Frontal cortex (tissue), 3 donors: ENCODE measurements at regions not wholly inside any gene's neighbourhood (a gene's known extent, or its start where the extent isn't known, plus 50 kb on each side); places are given as distances from the start of the nearest gene placed in this dataset.

Experiments used
- DNase-seq, 2 donors: peaks; one replicate each; pipeline ENCODE4 v3.0.0; 2012; ENCODE audit warnings: low spot score in 2 of 2
- FAIRE-seq: peaks from 2 replicates; lab custom pipeline; 2012; peaks lifted over from hg19 to GRCh38; lab: Jason Lieb, UNC
- donor health status: control.
- donor health status: control.
- donor health status: control.

GRCh38 chrX:13911586-13911985 lies 94.7 kb upstream of the GPM6B start:
- DNase-seq (no peak), FAIRE-seq (no peak)

GRCh38 chrX:13906093-13906492 lies 89.2 kb upstream of the GPM6B start:
- DNase-seq (peak in 1 of 2 donors; percentile 8), FAIRE-seq (peak; percentile 51)

GRCh38 chrX:13903405-13903804 lies 86.5 kb upstream of the GPM6B start:
- DNase-seq (no peak), FAIRE-seq (no peak)

DNA sequence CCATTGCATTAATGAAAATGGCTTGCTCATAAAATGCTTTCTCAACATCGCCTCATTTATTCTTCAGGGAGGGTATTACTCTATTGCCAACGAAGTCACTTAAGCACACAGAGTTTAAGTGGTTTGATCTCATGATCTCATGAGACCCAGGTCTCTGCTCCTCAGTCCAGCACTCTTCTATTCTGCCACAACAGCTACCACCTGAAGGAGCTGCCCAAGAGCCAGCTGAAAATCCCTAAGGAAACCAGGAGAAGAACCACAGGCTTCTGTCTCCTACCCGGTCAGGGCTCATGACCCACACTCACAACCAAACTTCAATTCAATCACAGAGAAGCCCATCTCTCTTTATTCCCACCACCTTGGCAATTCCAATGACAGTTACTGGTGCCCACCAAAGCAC lies 85.5 kb upstream of the GPM6B start:
- no peak for FAIRE-seq
- DNase-seq: no peak

GRCh38 chrX:13901354-13901753 lies 84.5 kb upstream of the GPM6B start:
- DNase-seq: no peak
- no peak for FAIRE-seq

- FAIRE-seq (no peak), DNase-seq (no peak)
Measured at GRCh38 chrX:13900351-13900750, 83.5 kb upstream of the GPM6B start.

- DNase-seq (no peak), FAIRE-seq (no peak)
Measured at GRCh38 chrX:13899607-13900006, 82.7 kb upstream of the GPM6B start.

- FAIRE-seq: no peak
- DNase-seq: no peak
Measured at GRCh38 chrX:13898603-13899002, 81.7 kb upstream of the GPM6B start.

DNA sequence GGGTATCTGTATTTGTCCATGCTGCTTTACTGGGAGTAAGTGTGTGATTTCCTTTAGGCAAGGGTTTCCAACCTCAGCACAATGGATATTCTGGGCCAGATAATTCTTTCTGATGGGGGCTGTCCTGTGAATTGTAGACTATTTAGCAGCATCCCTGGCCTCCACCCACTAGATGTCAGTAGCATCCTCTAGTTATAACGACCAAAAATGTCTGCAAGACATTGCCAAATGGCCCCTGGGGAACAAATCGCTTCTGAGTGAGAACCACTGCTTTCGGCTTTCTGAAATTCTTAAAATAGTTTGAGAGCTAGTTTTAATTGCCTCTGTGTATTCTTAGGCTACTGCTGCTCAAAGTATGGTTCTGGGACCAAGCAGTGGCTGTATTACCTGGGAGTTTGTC lies 81.2 kb upstream of the GPM6B start:
- DNase-seq (no peak), FAIRE-seq (no peak)

DNA sequence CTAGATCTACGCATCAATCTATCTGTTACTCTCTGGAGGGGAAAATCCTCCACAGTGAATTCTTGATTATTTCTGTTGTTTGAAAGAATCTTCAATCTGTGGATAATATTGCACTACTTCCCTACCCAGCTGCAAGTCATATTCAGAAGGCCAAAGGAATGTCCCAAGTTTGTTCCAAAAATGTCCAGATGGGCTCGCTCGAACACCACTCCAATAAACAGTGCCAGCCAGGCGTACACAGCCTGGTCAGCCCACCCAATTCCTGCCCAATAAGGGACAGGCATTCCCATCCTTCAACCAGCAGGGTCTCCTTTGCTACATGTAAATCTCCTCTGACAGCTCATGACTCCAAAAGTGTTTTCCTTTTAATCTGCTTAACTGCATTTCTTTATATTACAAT lies 80.7 kb upstream of the GPM6B start:
- no peak for DNase-seq
- FAIRE-seq: no peak

- DNase-seq: no peak
- no peak for FAIRE-seq
Measured at GRCh38 chrX:13894888-13895565, 78.1 kb upstream of the GPM6B start.

DNA sequence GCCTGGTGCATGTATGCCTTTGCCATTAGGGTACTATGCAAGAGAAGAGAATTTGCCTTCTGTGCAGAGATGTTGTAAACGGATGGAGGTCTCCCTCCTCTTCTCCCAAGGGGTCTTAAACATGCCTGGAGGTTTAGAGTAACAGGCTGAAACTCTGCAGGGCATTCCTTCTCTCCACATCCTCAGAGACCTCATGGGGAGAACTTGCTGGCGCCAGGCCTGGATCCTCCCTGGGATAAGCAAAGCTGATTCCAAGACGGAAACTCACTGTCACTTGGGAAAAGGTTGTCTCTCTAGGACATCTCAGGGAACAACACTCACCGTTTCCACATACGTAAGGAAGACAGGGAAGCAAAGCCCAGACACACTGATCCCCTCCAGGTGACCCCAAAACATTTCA lies 76.9 kb upstream of the GPM6B start:
- FAIRE-seq (no peak), DNase-seq (no peak)

DNA sequence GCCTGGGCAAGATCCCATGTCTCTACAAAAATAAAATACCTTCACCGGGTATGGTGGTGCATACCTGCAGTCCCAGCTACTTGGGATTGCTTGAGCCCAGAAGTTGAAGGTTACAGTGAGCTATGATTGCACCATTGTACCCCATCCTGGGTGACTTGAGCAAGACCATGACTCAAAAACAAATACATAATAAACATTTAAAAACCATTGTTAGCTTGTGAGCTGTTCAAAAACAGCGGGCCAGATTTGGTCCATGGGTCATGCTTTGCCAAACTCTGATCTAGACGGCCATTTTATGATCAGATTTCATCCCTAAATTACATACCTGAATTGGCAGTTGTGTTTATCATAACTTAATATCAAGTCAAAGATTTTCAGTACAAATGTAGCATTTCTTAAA lies 76.0 kb upstream of the GPM6B start:
- DNase-seq (no peak), FAIRE-seq (no peak)

DNA sequence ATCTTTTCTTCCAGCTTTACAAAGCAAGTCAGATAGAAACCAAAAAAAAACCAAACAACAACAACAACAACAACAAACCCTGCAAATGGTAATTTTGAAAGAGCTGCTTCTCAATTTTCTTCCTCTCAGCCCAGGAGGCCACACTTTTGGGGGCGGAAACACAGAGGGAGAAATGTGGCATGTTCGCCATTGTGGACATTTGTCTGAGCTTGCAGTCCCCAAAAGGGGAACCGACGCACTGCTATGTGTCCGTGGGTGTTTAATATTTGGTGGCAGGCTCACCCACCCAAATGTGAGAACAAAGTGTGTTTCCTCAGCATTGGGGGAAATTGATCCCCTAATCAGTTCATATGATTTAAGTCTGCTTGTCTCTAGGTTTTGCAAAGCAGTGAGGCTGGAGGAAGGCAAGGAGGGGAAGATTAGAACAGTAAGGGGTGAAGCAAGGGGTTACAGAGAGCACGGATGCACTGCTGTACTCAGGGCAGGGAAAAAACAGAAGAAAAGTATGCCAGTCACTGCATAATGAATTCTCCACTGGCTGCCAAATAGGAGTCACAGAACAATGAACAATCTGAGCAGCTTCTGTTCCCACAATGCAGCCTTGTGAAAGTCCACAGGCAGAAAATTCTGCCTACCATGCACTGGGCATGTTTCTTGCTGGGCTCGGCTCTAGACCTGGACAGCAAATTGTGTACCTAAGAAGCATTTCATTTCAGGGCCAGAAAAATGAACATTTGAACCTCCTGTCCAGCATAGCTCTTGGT lies 74.7 kb upstream of the GPM6B start:
- peak; percentile 57 for FAIRE-seq

DNA sequence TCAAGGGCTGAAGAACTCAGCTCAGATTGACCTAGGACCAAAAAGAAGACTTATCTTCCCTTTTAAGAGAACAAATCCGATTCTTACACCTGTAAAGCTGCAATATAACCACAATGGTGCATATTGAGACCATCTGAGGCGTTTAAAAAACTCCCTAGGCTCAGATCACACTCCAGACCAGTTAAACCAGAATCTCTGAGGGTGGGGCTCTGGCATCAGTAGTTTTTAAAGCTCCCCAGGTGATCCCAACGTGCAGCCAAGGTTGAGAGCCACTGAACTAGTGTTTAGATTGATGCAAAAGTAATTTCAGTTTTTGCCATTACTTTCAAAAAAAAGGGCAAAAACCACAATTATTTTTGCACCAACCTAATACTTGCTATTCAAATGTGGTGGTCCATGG lies 73.9 kb upstream of the GPM6B start:
- DNase-seq (no peak), FAIRE-seq (no peak)

More for the DNA sequence above, 74.7 kb upstream of the GPM6B start:
- peak in 1 of 2 donors; percentile 17 for DNase-seq

GRCh38 chrX:13888284-13888683 lies 71.4 kb upstream of the GPM6B start:
- DNase-seq (peak in 1 of 2 donors; percentile 11), FAIRE-seq (peak; percentile 15)

DNA sequence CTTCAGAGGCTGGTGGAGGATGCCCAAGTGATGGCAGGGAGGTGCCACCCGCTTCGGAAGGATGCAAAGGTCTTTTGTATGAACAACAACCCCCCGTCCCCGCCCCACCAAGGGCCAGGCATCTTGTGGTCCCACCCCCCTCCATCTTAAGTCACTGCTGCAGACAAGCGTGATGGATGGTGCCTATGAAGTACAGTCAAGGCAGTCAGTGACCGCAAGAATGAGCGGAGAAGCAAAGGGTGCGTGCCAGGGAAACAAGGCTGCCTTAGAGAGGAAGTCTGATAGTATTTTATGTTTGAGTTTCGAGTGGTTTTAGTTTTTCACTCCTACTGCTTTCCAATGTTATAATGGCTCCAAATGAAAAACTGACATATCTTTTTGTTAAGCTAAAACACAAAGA lies 68.7 kb upstream of the GPM6B start:
- FAIRE-seq: no peak

DNA sequence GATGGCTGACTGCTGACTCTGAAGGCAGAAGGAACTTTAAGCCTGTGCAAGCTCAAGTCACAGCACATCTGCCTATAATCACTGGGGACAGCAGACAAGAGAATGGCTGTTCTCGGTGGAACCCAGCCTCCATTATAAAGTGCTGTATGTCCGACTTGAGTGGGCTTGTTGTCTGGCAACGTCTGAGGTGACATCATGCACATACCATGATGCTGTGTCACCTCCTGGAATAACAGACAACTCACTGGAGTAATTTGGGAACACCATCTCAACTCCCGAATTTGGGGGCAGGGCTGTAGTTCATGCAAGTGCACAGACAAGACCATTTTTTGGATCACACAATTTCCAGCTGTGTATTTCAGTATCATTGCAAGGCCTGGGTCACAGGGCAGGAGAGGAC lies 59.8 kb upstream of the GPM6B start:
- DNase-seq (no peak), FAIRE-seq (no peak)

More for the DNA sequence above, 68.7 kb upstream of the GPM6B start:
- no peak for DNase-seq

DNA sequence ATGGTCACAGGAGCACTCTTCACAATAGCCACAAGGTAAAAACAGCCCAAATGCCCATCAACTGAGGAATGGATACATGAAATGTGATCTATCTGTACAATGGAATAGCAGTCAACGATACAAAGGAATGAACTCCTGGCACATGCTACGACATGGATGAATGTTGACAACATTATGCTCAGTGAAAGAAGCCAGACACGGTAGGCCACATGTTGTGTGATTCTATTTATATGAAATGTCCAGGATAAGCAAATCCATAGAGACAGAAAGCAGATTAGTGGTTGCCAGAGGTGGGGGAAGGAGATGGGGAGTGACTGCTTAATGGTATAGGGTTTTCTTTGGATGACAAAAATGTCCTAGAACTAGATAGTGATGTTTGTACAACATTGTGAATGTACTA lies 58.7 kb upstream of the GPM6B start:
- no peak for DNase-seq
- FAIRE-seq: no peak

- FAIRE-seq (no peak), DNase-seq (no peak)
Measured at GRCh38 chrX:13868591-13868990, 51.7 kb upstream of the GPM6B start.
